ENCODE measurements at regions not wholly inside any gene's neighbourhood (a gene's known extent, or its start where the extent isn't known, plus 50 kb on each side); places are given as distances from the start of the nearest gene placed in this dataset.

DNA sequence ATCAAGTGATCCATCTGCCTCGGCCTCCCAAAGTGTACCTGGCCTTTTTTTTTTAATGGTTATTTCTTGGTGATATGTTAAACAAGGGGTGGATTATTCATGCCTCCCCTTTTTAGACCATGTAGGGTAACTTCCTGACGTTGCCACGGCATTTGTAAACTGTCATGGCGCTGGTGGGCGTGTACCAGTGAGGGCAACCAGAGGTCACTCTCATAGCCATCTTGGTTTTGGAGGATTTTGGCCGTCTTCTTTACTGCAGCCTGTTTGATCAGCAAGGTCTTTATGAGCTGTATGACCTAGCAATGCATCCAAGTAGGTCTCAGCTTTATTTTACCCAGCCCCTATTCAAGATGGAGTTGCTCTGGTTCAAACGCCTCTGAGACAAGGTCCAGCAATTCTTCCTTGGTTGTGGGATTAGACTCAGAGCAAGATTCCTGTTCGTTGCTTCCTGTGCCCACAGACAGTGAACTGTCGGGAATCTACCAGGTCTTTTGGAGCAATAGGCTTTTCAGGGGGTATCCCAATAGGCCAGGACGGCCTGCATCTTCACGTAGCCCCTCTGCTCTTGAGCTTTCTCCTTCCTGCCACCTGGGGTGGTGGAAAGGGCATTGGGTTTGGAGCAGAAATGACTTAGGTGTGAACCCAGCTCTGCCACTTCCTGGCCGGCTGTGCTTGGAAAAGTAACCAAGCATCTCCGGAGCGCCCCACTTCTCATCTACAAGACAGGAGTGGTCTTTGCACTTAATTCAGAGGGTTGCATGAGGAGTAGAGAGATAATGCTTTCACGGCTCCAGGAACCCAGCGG is 52.9 kb upstream of the SEC14L1 start:
- TF ChIP-seq, protein P1, sequence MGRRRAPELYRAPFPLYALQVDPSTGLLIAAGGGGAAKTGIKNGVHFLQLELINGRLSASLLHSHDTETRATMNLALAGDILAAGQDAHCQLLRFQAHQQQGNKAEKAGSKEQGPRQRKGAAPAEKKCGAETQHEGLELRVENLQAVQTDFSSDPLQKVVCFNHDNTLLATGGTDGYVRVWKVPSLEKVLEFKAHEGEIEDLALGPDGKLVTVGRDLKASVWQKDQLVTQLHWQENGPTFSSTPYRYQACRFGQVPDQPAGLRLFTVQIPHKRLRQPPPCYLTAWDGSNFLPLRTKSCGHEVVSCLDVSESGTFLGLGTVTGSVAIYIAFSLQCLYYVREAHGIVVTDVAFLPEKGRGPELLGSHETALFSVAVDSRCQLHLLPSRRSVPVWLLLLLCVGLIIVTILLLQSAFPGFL (CRISPR knock-in tag; IDR thresholded peaks at IDR 0.05; ENCODE audit: borderline replicate concordance): no peak
- no peak for TF ChIP-seq FOXP4 (CRISPR knock-in tag; IDR thresholded peaks at IDR 0.05)
- TF ChIP-seq, protein P2, sequence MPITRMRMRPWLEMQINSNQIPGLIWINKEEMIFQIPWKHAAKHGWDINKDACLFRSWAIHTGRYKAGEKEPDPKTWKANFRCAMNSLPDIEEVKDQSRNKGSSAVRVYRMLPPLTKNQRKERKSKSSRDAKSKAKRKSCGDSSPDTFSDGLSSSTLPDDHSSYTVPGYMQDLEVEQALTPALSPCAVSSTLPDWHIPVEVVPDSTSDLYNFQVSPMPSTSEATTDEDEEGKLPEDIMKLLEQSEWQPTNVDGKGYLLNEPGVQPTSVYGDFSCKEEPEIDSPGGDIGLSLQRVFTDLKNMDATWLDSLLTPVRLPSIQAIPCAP (CRISPR knock-in tag; IDR thresholded peaks at IDR 0.05): no peak
- no peak for TF ChIP-seq CTCF (IDR thresholded peaks at IDR 0.05)
- TF ChIP-seq, protein P3, sequence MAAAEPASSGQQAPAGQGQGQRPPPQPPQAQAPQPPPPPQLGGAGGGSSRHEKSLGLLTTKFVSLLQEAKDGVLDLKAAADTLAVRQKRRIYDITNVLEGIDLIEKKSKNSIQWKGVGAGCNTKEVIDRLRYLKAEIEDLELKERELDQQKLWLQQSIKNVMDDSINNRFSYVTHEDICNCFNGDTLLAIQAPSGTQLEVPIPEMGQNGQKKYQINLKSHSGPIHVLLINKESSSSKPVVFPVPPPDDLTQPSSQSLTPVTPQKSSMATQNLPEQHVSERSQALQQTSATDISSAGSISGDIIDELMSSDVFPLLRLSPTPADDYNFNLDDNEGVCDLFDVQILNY (CRISPR knock-in tag; IDR thresholded peaks at IDR 0.05): no peak
- no peak for TF ChIP-seq FOXJ3 (CRISPR knock-in tag; IDR thresholded peaks at IDR 0.05; ENCODE audit: borderline replicate concordance)
- no peak for TF ChIP-seq ZNF423 (CRISPR knock-in tag; IDR thresholded peaks at IDR 0.05)
- no peak for TF ChIP-seq JUN (CRISPR knock-in tag; IDR thresholded peaks at IDR 0.05)
- no peak for TF ChIP-seq GABPB1 (CRISPR knock-in tag; IDR thresholded peaks at IDR 0.05)
